ENCODE measurements at regions not wholly inside any gene's neighbourhood (a gene's known extent, or its start where the extent isn't known, plus 50 kb on each side); places are given as distances from the start of the nearest gene placed in this dataset.

DNA sequence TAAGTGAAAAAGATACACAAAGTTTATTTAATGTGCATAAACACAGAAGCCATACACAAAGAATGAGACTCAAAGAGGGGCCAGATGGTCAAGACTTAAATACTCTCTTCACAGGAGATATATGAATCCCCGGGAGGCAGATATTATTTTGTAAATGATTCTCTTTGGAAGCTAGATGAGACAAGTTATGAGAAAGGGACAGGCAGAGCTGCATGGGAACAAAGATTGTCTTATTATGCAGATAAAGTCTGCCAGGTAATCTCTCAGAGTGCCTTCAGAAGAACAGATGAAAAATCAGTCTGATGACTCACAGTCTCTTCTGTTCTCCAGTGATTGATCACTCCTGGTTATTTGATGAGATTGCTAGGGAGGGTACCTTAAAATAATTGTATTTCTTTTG, 89.0 kb downstream of the NAF1 start:
- TF ChIP-seq CTCF (IDR thresholded peaks at IDR 0.05; ENCODE audit: low read depth, low read length): no peak
- Histone ChIP-seq H3K27me3 (ENCODE audit: control insufficient read depth, insufficient read depth, low read length) (no peaks in the 10 kb centered on the region), H3K9me3 (ENCODE audit: control insufficient read depth, insufficient read depth, low read length) (no peaks in the 10 kb centered on the region), H3K4me3 (ENCODE audit: low read depth, low read length) (no peak overlapping the region), H3K27ac (ENCODE audit: low read depth, low read length) (no peak overlapping the region)
- POLR2A ChIA-PET: no interaction called here
- no peak for DNase-seq (ENCODE audit: low read depth, low spot score)
- CTCF ChIA-PET: no interaction called here

GRCh38 chr4:163072222-163072621, 94.5 kb downstream of the NAF1 start:
- no peaks in the 10 kb centered on the region for H3K9me3 ChIP-seq (ENCODE audit: control insufficient read depth, insufficient read depth, low read length)
- DNase-seq (ENCODE audit: low read depth, low spot score): no peak
- no peak overlapping the region for H3K27ac ChIP-seq (ENCODE audit: low read depth, low read length)
- no peak overlapping the region for H3K4me3 ChIP-seq (ENCODE audit: low read depth, low read length)
- no peak for TF ChIP-seq CTCF (IDR thresholded peaks at IDR 0.05; ENCODE audit: low read depth, low read length)
- ChIA-PET POLR2A (no interaction called here), CTCF (no interaction called here)
- no peaks in the 10 kb centered on the region for H3K27me3 ChIP-seq (ENCODE audit: control insufficient read depth, insufficient read depth, low read length)

GRCh38 chr4:163071308-163071707, 95.4 kb downstream of the NAF1 start:
- no peaks in the 10 kb centered on the region for H3K27me3 ChIP-seq (ENCODE audit: control insufficient read depth, insufficient read depth, low read length)
- ChIA-PET POLR2A (no interaction called here), CTCF (no interaction called here)
- TF ChIP-seq CTCF (IDR thresholded peaks at IDR 0.05; ENCODE audit: low read depth, low read length): no peak
- DNase-seq (ENCODE audit: low read depth, low spot score): no peak
- H3K4me3 ChIP-seq (ENCODE audit: low read depth, low read length): no peak overlapping the region
- no peak overlapping the region for H3K27ac ChIP-seq (ENCODE audit: low read depth, low read length)
- no peaks in the 10 kb centered on the region for H3K9me3 ChIP-seq (ENCODE audit: control insufficient read depth, insufficient read depth, low read length)

DNA sequence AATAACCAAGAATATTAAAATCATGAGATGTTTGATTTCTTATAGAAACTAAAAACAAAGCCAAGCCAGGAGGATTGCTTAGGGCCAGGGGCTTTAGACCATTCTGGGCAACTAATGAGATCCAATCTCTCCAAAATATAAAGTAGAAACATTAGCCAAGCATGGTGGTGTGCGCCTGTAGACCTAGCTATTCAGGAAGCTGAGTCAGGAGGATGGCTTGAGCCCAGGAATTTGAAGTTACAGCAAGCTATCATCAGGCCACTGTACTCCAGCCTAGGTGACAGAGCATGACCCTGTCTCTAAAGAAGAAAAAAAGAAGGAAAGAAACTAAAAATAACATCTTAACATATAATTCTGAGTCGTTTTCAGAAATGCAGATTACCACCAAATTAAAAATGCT, 96.7 kb downstream of the NAF1 start:
- no peaks in the 10 kb centered on the region for H3K27me3 ChIP-seq (ENCODE audit: control insufficient read depth, insufficient read depth, low read length)
- TF ChIP-seq CTCF (IDR thresholded peaks at IDR 0.05; ENCODE audit: low read depth, low read length): no peak
- H3K27ac ChIP-seq (ENCODE audit: low read depth, low read length): no peak overlapping the region
- DNase-seq (ENCODE audit: low read depth, low spot score): no peak
- no peak overlapping the region for H3K4me3 ChIP-seq (ENCODE audit: low read depth, low read length)
- ChIA-PET POLR2A (no interaction called here), CTCF (no interaction called here)
- H3K9me3 ChIP-seq (ENCODE audit: control insufficient read depth, insufficient read depth, low read length): no peaks in the 10 kb centered on the region

GRCh38 chr4:163063891-163064290, 102.8 kb downstream of the NAF1 start:
- Histone ChIP-seq H3K27me3 (ENCODE audit: control insufficient read depth, insufficient read depth, low read length) (no peaks in the 10 kb centered on the region), H3K9me3 (ENCODE audit: control insufficient read depth, insufficient read depth, low read length) (peaks cover 2% of the 10 kb centered on the region; the same call in 1 of the 2 replicates), H3K4me3 (ENCODE audit: low read depth, low read length) (no peak overlapping the region), H3K27ac (ENCODE audit: low read depth, low read length) (no peak overlapping the region)
- CTCF ChIA-PET: interaction anchor here (1.6 kb wide), 1 partner anchor 44 kb away, joined by 4 read pairs; no protein-coding TSS in a partner anchor
- no peak for TF ChIP-seq CTCF (IDR thresholded peaks at IDR 0.05; ENCODE audit: low read depth, low read length)
- no peak for DNase-seq (ENCODE audit: low read depth, low spot score)
- POLR2A ChIA-PET: no interaction called here

All from AG04450 (cell line).